ENCODE measurements at regions not wholly inside any gene's neighbourhood (a gene's known extent, or its start where the extent isn't known, plus 50 kb on each side); places are given as distances from the start of the nearest gene placed in this dataset.

GRCh38 chr16:72308396-72308795, 136.4 kb upstream of the PMFBP1 start:
- DNase-seq: no peak
- intact Hi-C loops (cut with DNase I; ENCODE audit: low total_unique reads): no loop called here
- H3K4me1 ChIP-seq: no peaks in the 10 kb centered on the region
- no peak for ATAC-seq
- H3K27ac ChIP-seq: no peak overlapping the region
- no peaks in the 10 kb centered on the region for H3K27me3 ChIP-seq
- no peak overlapping the region for H3K4me3 ChIP-seq
- in situ Hi-C loops (cut with MboI; ENCODE audit: low sequenced_read_pairs in 4 of 4): no loop called here
- TF ChIP-seq POLR2A (IDR thresholded peaks at IDR 0.05) (no peak), CTCF (IDR thresholded peaks at IDR 0.05 in 4 of 5, conservative IDR thresholded peaks at IDR 0.05 in 1 of 5) (no peak)
- H3K36me3 ChIP-seq: no peaks in the 10 kb centered on the region
- H3K9me3 ChIP-seq: no peaks in the 10 kb centered on the region

GRCh38 chr16:72302332-72302731, 130.4 kb upstream of the PMFBP1 start:
- Histone ChIP-seq H3K4me1 (no peaks in the 10 kb centered on the region), H3K27me3 (no peaks in the 10 kb centered on the region), H3K36me3 (no peaks in the 10 kb centered on the region), H3K4me3 (no peak overlapping the region), H3K9me3 (no peaks in the 10 kb centered on the region), H3K27ac (no peak overlapping the region)
- DNase-seq (no peak), ATAC-seq (no peak)
- TF ChIP-seq CTCF (IDR thresholded peaks at IDR 0.05 in 4 of 5, conservative IDR thresholded peaks at IDR 0.05 in 1 of 5): no peak
- no peak for TF ChIP-seq POLR2A (IDR thresholded peaks at IDR 0.05)
- intact Hi-C loops (cut with DNase I; ENCODE audit: low total_unique reads) (no loop called here), in situ Hi-C loops (cut with MboI; ENCODE audit: low sequenced_read_pairs in 4 of 4) (no loop called here)

- ATAC-seq (no peak), DNase-seq (no peak)
- no peaks in the 10 kb centered on the region for H3K9me3 ChIP-seq
- H3K4me1 ChIP-seq: no peaks in the 10 kb centered on the region
- no peak overlapping the region for H3K4me3 ChIP-seq
- in situ Hi-C loops (cut with MboI; ENCODE audit: low sequenced_read_pairs in 4 of 4) (no loop called here), intact Hi-C loops (cut with DNase I; ENCODE audit: low total_unique reads) (no loop called here)
- H3K36me3 ChIP-seq: no peaks in the 10 kb centered on the region
- TF ChIP-seq CTCF (IDR thresholded peaks at IDR 0.05 in 4 of 5, conservative IDR thresholded peaks at IDR 0.05 in 1 of 5): no peak
- no peak for TF ChIP-seq POLR2A (IDR thresholded peaks at IDR 0.05)
- no peak overlapping the region for H3K27ac ChIP-seq
- H3K27me3 ChIP-seq: no peaks in the 10 kb centered on the region
These were observed 129.7 kb upstream of the PMFBP1 start for GRCh38 chr16:72301523-72302236.

GRCh38 chr16:72300892-72301291, 128.9 kb upstream of the PMFBP1 start:
- in situ Hi-C loops (cut with MboI; ENCODE audit: low sequenced_read_pairs in 4 of 4): no loop called here
- ATAC-seq: no peak
- TF ChIP-seq POLR2A (IDR thresholded peaks at IDR 0.05): no peak
- no peak for TF ChIP-seq CTCF (IDR thresholded peaks at IDR 0.05 in 4 of 5, conservative IDR thresholded peaks at IDR 0.05 in 1 of 5)
- H3K36me3 ChIP-seq: no peaks in the 10 kb centered on the region
- no peak for DNase-seq
- no peak overlapping the region for H3K27ac ChIP-seq
- no peak overlapping the region for H3K4me3 ChIP-seq
- no peaks in the 10 kb centered on the region for H3K4me1 ChIP-seq
- no peaks in the 10 kb centered on the region for H3K27me3 ChIP-seq
- intact Hi-C loops (cut with DNase I; ENCODE audit: low total_unique reads): no loop called here
- no peaks in the 10 kb centered on the region for H3K9me3 ChIP-seq
